ENCODE measurements at regions not wholly inside any gene's neighbourhood (a gene's known extent, or its start where the extent isn't known, plus 50 kb on each side); places are given as distances from the start of the nearest gene placed in this dataset.

GRCh38 chr2:158905784-158906183 is 62.7 kb upstream of the TANC1 start:
- H3K4me3 ChIP-seq, result no peak overlapping the region
- H2AFZ ChIP-seq, result no peak overlapping the region
- TF ChIP-seq NANOG (IDR thresholded peaks at IDR 0.05; ENCODE audit: borderline replicate concordance) (no peak), EZH2phosphoT487 (IDR thresholded peaks at IDR 0.05; ENCODE audit: unreplicated experiment) (no peak), JUNB (IDR thresholded peaks at IDR 0.05; ENCODE audit: unreplicated experiment) (no peak), STAT1 (IDR thresholded peaks at IDR 0.05; ENCODE audit: unreplicated experiment) (no peak), ZNF331 (CRISPR knock-in tag; IDR thresholded peaks at IDR 0.05; ENCODE audit: low read depth) (no peak), ETS1 (IDR thresholded peaks at IDR 0.05) (no peak), CREB1 (CRISPR knock-in tag; IDR thresholded peaks at IDR 0.05; ENCODE audit: low read depth) (no peak), ZNF114 (CRISPR knock-in tag; IDR thresholded peaks at IDR 0.05) (no peak), CTCF (conservative IDR thresholded peaks at IDR 0.05; ENCODE audit: low read depth in 2 of 2) (no peak), POLR2AphosphoS5 (IDR thresholded peaks at IDR 0.05; ENCODE audit: low read depth) (no peak), EZH2 (IDR thresholded peaks at IDR 0.05; ENCODE audit: low read depth, unreplicated experiment) (no peak), REST (IDR thresholded peaks at IDR 0.05; ENCODE audit: unreplicated experiment) (no peak), ZNF462 (CRISPR knock-in tag; IDR thresholded peaks at IDR 0.05) (no peak)
- no peaks in the 10 kb centered on the region for H3K27me3 Mint-ChIP-seq (ENCODE audit: insufficient read depth, low read depth, poor library complexity)
- no peaks in the 10 kb centered on the region for H3K79me2 ChIP-seq (replicated peaks; ENCODE audit: insufficient read depth)
- no peaks in the 10 kb centered on the region for H3K9me3 Mint-ChIP-seq
- H3K4me3 Mint-ChIP-seq, result no peak overlapping the region
- no peak overlapping the region for H3K4me2 ChIP-seq
- H3K27me3 ChIP-seq (ENCODE audit: insufficient read depth), result no peaks in the 10 kb centered on the region
- peaks cover 11% of the 10 kb centered on the region for H3K4me1 Mint-ChIP-seq
- no peak overlapping the region for H3K27ac Mint-ChIP-seq
- H3F3A ChIP-seq (replicated peaks; ENCODE audit: low read depth), result no peaks in the 10 kb centered on the region
- H3K4me1 ChIP-seq (ENCODE audit: insufficient read depth), result 0 out of 2 replicates have a peak, but pooled peaks cover 6% of the 10 kb centered on the region
- H3K36me3 ChIP-seq (ENCODE audit: insufficient read depth), result no peaks in the 10 kb centered on the region
- H4K20me1 ChIP-seq (replicated peaks; ENCODE audit: insufficient read depth), result no peaks in the 10 kb centered on the region
- no peak overlapping the region for H3K27ac ChIP-seq (ENCODE audit: low read depth)
- no peak for ATAC-seq
- DNase-seq (ENCODE audit: low spot score), result no peak
- H3K9me2 ChIP-seq (ENCODE audit: insufficient read depth), result no peaks in the 10 kb centered on the region
- H3K36me3 Mint-ChIP-seq (ENCODE audit: low read depth), result no peaks in the 10 kb centered on the region
